PFSK-1 (cell line): ENCODE measurements at regions not wholly inside any gene's neighbourhood (a gene's known extent, or its start where the extent isn't known, plus 50 kb on each side); places are given as distances from the start of the nearest gene placed in this dataset.

ENCODE experiments used
- FOXP2 ChIP-seq: optimal IDR thresholded peaks from 2 replicates; pipeline ENCODE3; 2011; ENCODE audit warnings: borderline replicate concordance, control low read depth, inconsistent platforms; ENCODE audit not compliant: insufficient read depth; ENCODE audit errors: extremely low read length, extremely low read depth
- POLR2AphosphoS5 ChIP-seq: IDR thresholded peaks from 2 replicates; pipeline ENCODE4 v1.6.1; 2012; ENCODE audit warnings: low read depth, mild to moderate bottlenecking, control low read depth, low read length, moderate library complexity
- REST ChIP-seq, 2 experiments: IDR thresholded peaks; 2 replicates each; pipeline versions ENCODE4 v1.6.1 to v1.8.0; 2011 to 2012; ENCODE audit warnings: low read depth in 2 of 2, low read length in 2 of 2, control low read depth in 1 of 2, inconsistent platforms in 1 of 2, mild to moderate bottlenecking in 1 of 2, moderate library complexity in 1 of 2; ENCODE audit not compliant: insufficient read depth in 1 of 2
- SIN3A ChIP-seq: IDR thresholded peaks from 2 replicates; pipeline ENCODE4 v1.6.1; 2012; ENCODE audit warnings: mild to moderate bottlenecking, low read length, moderate library complexity, borderline replicate concordance; ENCODE audit not compliant: insufficient read depth
- TAF1 ChIP-seq: IDR thresholded peaks from 2 replicates; pipeline ENCODE4 v1.6.1; 2012; ENCODE audit warnings: low read length, control low read depth, borderline replicate concordance; ENCODE audit not compliant: insufficient read depth

GRCh38 chr4:137711502-137711901 is 179.2 kb upstream of the PCDH18 start:
- no peak for TF ChIP-seq TAF1
- TF ChIP-seq POLR2AphosphoS5: no peak
- TF ChIP-seq REST (IDR thresholded peaks at IDR 0.05; ENCODE audit: insufficient read depth in 1 of 2, low read depth in 2 of 2, low read length in 2 of 2): no peak
- TF ChIP-seq SIN3A: no peak
- no peak for TF ChIP-seq FOXP2
